ENCODE measurements at regions not wholly inside any gene's neighbourhood (a gene's known extent, or its start where the extent isn't known, plus 50 kb on each side); places are given as distances from the start of the nearest gene placed in this dataset.

- DNase-seq (ENCODE audit: low spot score) = no peak
Observed at GRCh38 chr20:11389186-11389585, 528.5 kb upstream of the BTBD3 start.

DNA sequence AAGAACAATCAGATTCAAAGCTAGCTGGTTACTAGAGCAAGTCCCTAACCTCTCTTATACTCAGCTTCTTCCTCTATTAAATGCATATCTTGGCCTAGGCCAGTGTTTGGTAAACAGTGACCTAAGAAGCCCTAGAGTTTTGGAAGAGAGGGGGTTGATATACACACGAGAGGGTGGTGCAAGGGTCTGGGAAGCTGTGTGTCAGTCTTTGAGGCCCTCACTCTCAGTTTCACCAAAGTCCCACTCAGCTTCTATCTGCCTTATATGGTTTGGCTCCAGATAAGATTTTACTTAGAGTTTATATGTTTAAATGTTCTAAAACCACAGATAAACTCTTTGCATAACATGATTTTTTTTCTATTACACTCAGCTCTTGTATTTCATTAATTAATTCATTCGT, 526.1 kb upstream of the BTBD3 start:
- DNase-seq (ENCODE audit: low spot score) = no peak

GRCh38 chr20:11394145-11394833, 523.4 kb upstream of the BTBD3 start:
- DNase-seq (ENCODE audit: low spot score) = no peak

DNA sequence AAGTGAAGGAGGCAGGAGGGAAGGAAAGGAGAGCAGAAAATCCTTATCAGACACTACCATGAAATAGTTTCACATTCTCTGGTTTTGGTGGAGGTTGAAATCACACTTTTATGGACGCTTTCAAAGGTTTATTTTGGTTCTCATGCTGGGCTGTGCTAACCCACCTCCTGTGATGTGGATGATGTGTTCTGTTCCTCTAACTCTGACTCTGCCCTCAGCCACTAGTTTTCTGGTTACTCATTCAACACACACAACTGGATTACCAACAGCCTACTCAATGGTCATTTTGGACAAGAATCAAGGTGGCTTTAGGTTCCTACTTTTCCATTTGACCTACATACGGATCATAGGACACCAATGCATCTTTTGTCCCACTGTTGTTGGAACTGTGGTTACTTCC, 522.1 kb upstream of the BTBD3 start:
- no peak for DNase-seq (ENCODE audit: low spot score)

- no peak for DNase-seq (ENCODE audit: low spot score)
Observed at GRCh38 chr20:11401988-11402387, 515.7 kb upstream of the BTBD3 start.

DNA sequence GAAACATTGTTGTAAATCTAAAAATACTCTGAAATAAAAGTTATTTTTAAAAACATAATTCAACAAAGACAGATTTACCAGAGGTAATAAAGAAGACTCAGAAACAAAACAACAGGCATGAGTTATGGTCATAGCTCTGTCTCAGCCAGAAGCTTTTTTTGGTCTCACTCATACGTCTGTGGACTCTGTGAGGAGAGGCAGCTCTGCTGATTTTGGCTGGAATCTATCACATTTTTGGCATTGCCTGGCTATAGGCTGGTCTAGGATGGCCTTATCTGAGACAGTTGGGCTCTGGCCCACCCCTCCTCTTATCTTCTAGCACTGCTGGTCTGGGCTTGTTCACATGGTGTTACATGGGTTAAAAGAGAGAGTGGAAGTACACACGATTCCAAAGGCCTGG, 514.0 kb upstream of the BTBD3 start:
- no peak for DNase-seq (ENCODE audit: low spot score)

- DNase-seq (ENCODE audit: low spot score) = no peak
Observed at GRCh38 chr20:11406877-11407276, 510.8 kb upstream of the BTBD3 start.

GRCh38 chr20:11409561-11409960, 508.1 kb upstream of the BTBD3 start:
- no peak for DNase-seq (ENCODE audit: low spot score)

- DNase-seq (ENCODE audit: low spot score) = no peak
Observed at GRCh38 chr20:11411765-11412164, 505.9 kb upstream of the BTBD3 start.

- DNase-seq (ENCODE audit: low spot score) = no peak
Observed at GRCh38 chr20:11426948-11427347, 490.7 kb upstream of the BTBD3 start.

- DNase-seq (ENCODE audit: low spot score) = no peak
Observed at GRCh38 chr20:11429168-11429567, 488.5 kb upstream of the BTBD3 start.

- DNase-seq (ENCODE audit: low spot score) = no peak
Observed at GRCh38 chr20:11429889-11430519, 487.7 kb upstream of the BTBD3 start.

- no peak for DNase-seq (ENCODE audit: low spot score)
Observed at GRCh38 chr20:11430652-11431051, 487.0 kb upstream of the BTBD3 start.

DNA sequence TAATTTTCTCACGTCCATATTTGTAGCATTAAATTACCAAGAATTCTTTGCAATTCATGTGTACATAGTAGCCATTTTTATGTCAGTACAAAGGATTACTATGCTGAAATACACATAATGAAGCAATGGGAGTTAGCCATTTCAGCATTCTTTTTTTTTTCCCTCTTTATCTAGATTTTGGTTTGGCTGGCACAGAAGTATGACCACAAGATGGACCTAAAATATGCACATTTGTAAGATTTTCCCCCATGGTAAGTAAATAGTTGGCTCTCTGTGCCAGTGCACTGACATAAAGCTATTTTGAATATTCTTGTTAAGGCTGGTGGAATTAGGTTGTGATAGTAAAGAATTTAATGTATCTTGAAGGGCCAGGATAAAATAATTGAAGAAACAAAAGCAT, 486.1 kb upstream of the BTBD3 start:
- no peak for DNase-seq (ENCODE audit: low spot score)

DNA sequence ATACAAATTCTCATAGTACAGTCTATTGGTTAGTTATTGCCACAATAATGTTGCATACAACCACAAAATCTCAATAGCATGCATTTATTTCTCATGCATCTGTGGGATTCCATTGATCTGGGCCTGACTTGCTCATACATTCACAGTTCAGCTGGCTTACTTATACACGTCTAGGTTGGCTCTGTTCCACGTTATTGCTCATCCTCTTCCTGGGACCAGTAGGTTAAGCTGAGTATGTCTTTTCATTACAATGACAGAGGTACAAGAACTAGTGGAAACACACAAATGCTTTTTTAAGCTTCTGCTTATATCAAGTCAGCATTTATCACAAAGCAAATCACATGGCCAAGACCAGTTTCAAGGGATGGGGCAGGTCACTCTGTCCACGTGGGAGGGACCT, 485.3 kb upstream of the BTBD3 start:
- DNase-seq (ENCODE audit: low spot score) = no peak

- no peak for DNase-seq (ENCODE audit: low spot score)
Observed at GRCh38 chr20:11436113-11436905, 481.4 kb upstream of the BTBD3 start.

GRCh38 chr20:11437090-11437489, 480.6 kb upstream of the BTBD3 start:
- DNase-seq (ENCODE audit: low spot score) = no peak

- DNase-seq (ENCODE audit: low spot score) = no peak
Observed at GRCh38 chr20:11437611-11438380, 479.9 kb upstream of the BTBD3 start.

DNA sequence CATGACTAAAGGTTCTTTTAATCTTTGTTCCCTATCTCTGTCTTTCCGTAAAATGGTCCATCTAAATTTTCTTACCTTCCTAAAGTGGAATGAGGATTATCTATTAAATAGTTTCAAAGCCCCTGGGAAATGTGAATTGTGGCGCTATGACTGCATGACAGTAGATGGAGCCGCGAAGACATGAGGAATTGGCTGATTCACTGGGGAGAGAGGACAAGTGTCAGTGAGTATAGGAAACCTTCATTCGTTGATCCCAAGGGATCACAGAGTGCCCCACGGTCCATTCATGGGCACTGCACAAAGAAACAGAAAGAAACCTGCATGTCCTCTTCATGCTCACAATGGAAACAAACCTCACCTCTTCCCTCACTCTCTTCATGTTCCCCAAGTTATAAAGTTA, 479.3 kb upstream of the BTBD3 start:
- no peak for DNase-seq (ENCODE audit: low spot score)

DNA sequence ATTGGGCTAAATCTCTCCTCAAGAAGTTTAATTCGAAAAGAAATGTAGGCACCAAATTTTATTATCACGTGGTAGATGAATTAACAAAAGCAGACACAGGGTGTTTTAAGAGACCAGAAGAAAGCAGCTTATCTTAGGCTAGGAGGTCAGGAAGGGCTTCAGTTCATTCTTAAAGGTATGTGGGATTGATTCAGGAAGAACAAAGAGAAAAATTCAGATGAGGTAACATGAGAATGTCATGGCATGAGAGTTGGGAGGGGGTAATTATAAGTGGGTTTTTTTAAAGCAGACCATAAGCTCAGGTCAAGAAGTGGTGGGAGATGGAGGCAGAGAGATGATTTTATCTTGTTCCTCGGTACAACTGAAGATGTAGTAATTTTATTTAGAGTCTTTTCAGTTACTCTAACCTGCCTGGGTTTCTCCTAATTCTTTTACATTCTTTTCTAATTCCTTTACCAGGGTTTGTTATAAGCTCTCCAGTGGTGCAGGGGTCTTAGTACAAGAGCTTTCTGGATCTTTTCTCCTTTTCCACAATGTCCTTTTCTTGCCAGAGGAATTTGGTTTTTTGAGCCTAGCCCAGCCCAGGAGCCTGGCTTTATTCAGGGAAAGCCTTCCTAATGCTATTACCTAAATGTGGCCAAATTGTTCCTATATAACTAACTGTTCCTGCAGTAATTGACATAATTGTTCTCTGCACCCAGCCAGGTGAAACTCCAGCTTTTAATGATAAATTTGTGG, 474.1 kb upstream of the BTBD3 start:
- no peak for DNase-seq (ENCODE audit: low spot score)

GRCh38 chr20:11445161-11445560, 472.5 kb upstream of the BTBD3 start:
- no peak for DNase-seq (ENCODE audit: low spot score)

- DNase-seq (ENCODE audit: low spot score) = no peak
Observed at GRCh38 chr20:11445891-11446290, 471.8 kb upstream of the BTBD3 start.
